ENCODE measurements at regions not wholly inside any gene's neighbourhood (a gene's known extent, or its start where the extent isn't known, plus 50 kb on each side); places are given as distances from the start of the nearest gene placed in this dataset.
"Not testable (repeated sequence)": the region's sequence is repeated elsewhere in the genome, so short reads cannot be mapped to it uniquely, and the experiment has no call there.

- FAIRE-seq, result not testable (repeated sequence)
Observed at GRCh38 chr14:23744368-23744767, 108.2 kb downstream of the DHRS2 start.

GRCh38 chr14:23750357-23750756 is 114.2 kb downstream of the DHRS2 start:
- DNase-seq (ENCODE audit: low spot score in 2 of 2) (no peak), FAIRE-seq (no peak)

More at GRCh38 chr14:23744368-23744767, 108.2 kb downstream of the DHRS2 start:
- not testable (repeated sequence) for DNase-seq (ENCODE audit: low spot score in 2 of 2)

- FAIRE-seq, result no peak
- no peak for DNase-seq (ENCODE audit: low spot score in 2 of 2)
Observed at GRCh38 chr14:23751616-23752015, 115.5 kb downstream of the DHRS2 start.

- no peak for DNase-seq (ENCODE audit: low spot score in 2 of 2)
- no peak for FAIRE-seq
Observed at GRCh38 chr14:23763394-23763793, 127.2 kb downstream of the DHRS2 start.

- DNase-seq (ENCODE audit: low spot score in 2 of 2), result no peak
- FAIRE-seq, result no peak
Observed at GRCh38 chr14:23766737-23767401, 130.7 kb downstream of the DHRS2 start.

GRCh38 chr14:23769221-23769728 is 133.1 kb downstream of the DHRS2 start:
- FAIRE-seq; DNase-seq (ENCODE audit: low spot score in 2 of 2): not testable (repeated sequence)

- no peak for DNase-seq (ENCODE audit: low spot score in 2 of 2)
- no peak for FAIRE-seq
Observed at GRCh38 chr14:23773981-23774380, 137.8 kb downstream of the DHRS2 start.

- no peak for DNase-seq (ENCODE audit: low spot score in 2 of 2)
- FAIRE-seq, result no peak
Observed at GRCh38 chr14:23776296-23776695, 140.1 kb downstream of the DHRS2 start.

GRCh38 chr14:23785208-23785607 is 149.0 kb downstream of the DHRS2 start:
- no peak for DNase-seq (ENCODE audit: low spot score in 2 of 2)
- no peak for FAIRE-seq

- no peak for DNase-seq (ENCODE audit: low spot score in 2 of 2)
- FAIRE-seq, result no peak
Observed at GRCh38 chr14:23787436-23787835, 151.3 kb downstream of the DHRS2 start.

GRCh38 chr14:23789696-23790095 is 153.5 kb downstream of the DHRS2 start:
- no peak for FAIRE-seq

GRCh38 chr14:23793532-23793931 is 157.4 kb downstream of the DHRS2 start:
- no peak for DNase-seq (ENCODE audit: low spot score in 2 of 2)
- FAIRE-seq, result no peak

More at GRCh38 chr14:23789696-23790095, 153.5 kb downstream of the DHRS2 start:
- no peak for DNase-seq (ENCODE audit: low spot score in 2 of 2)

GRCh38 chr14:23800811-23801210 is 152.8 kb upstream of the DHRS4 start:
- FAIRE-seq (no peak), DNase-seq (ENCODE audit: low spot score in 2 of 2) (no peak)

GRCh38 chr14:23801766-23802165 is 151.8 kb upstream of the DHRS4 start:
- FAIRE-seq, result no peak

GRCh38 chr14:23804817-23805216 is 148.8 kb upstream of the DHRS4 start:
- FAIRE-seq, result no peak
- DNase-seq (ENCODE audit: low spot score in 2 of 2), result no peak

More at GRCh38 chr14:23801766-23802165, 151.8 kb upstream of the DHRS4 start:
- no peak for DNase-seq (ENCODE audit: low spot score in 2 of 2)

- no peak for FAIRE-seq
- no peak for DNase-seq (ENCODE audit: low spot score in 2 of 2)
Observed at GRCh38 chr14:23805761-23806160, 147.8 kb upstream of the DHRS4 start.

- DNase-seq (ENCODE audit: low spot score in 2 of 2) (no peak), FAIRE-seq (no peak)
Observed at GRCh38 chr14:23814527-23815256, 138.9 kb upstream of the DHRS4 start.

- no peak for DNase-seq (ENCODE audit: low spot score in 2 of 2)
- no peak for FAIRE-seq
Observed at GRCh38 chr14:23816371-23816770, 137.2 kb upstream of the DHRS4 start.

- DNase-seq (ENCODE audit: low spot score in 2 of 2) (no peak), FAIRE-seq (no peak)
Observed at GRCh38 chr14:23817164-23817767, 136.3 kb upstream of the DHRS4 start.

GRCh38 chr14:23827100-23827892 is 126.3 kb upstream of the DHRS4 start:
- DNase-seq (ENCODE audit: low spot score in 2 of 2), result no peak
- FAIRE-seq, result no peak
